H1 (cell line): ENCODE measurements at regions not wholly inside any gene's neighbourhood (a gene's known extent, or its start where the extent isn't known, plus 50 kb on each side); places are given as distances from the start of the nearest gene placed in this dataset.

Source experiments
- BRCA1 ChIP-seq: IDR thresholded peaks from 2 replicates; pipeline ENCODE4 v1.6.1; 2012; ENCODE audit warnings: low read depth, low read length, improper control_type of control experiment
- CHD1 ChIP-seq: IDR thresholded peaks from 2 replicates; pipeline ENCODE4 v1.6.1; 2012; ENCODE audit warnings: low read depth, low read length, improper control_type of control experiment
- EGR1 ChIP-seq: IDR thresholded peaks from 2 replicates; pipeline ENCODE4 v1.6.1; 2011; ENCODE audit warnings: low read depth, low read length, borderline replicate concordance
- EP300 ChIP-seq, 2 experiments: IDR thresholded peaks; 1 replicate in 1 of 2; 2 replicates in 1 of 2; pipeline ENCODE4 v1.6.1; 2011 to 2012; ENCODE audit warnings: low read depth in 2 of 2, low read length in 2 of 2, mild to moderate bottlenecking in 2 of 2, borderline replicate concordance in 1 of 2, inconsistent platforms in 1 of 2, moderate library complexity in 1 of 2
- EZH2 ChIP-seq: fragments of 200-600 bp; sonication (generic); IDR thresholded peaks from 2 replicates; pipeline ENCODE4 v1.7.1; 2012; ENCODE audit warnings: low read depth, mild to moderate bottlenecking, moderate library complexity, low read length, inconsistent platforms; ENCODE audit not compliant: severe bottlenecking
- SP2 ChIP-seq: IDR thresholded peaks from 2 replicates; pipeline ENCODE4 v1.6.1; 2012; ENCODE audit warnings: mild to moderate bottlenecking, low read length, inconsistent platforms
- TF ChIP-seq, protein P1 (sequence below): fragments of 300-600 bp; sonication (generic); IDR thresholded peaks from 2 replicates; pipeline ENCODE4 v1.7.1; 2012; ENCODE audit warnings: low read length, moderate library complexity, mild to moderate bottlenecking, inconsistent platforms; ENCODE audit not compliant: insufficient replicate concordance

DNA sequence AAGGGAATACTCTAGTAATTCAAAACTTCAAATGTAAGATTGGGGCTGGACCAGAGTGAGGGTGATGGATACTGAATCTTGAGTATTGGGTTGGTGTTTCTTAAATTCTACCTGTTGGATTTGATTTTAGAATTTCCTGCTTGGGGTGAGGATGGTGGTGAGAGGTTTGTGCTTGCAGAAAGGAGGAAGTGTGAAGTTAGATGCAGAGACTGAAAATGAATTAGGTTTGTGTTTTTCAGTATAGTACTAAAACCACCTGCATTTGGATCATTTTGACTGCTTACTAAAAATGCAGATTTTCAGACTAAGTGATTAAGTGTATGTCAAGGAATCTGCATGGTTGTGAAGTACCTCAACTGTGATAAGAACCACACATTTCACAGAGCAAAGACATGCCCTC lies 131.5 kb upstream of the CENPE start (continued):
- TF ChIP-seq, protein P1, sequence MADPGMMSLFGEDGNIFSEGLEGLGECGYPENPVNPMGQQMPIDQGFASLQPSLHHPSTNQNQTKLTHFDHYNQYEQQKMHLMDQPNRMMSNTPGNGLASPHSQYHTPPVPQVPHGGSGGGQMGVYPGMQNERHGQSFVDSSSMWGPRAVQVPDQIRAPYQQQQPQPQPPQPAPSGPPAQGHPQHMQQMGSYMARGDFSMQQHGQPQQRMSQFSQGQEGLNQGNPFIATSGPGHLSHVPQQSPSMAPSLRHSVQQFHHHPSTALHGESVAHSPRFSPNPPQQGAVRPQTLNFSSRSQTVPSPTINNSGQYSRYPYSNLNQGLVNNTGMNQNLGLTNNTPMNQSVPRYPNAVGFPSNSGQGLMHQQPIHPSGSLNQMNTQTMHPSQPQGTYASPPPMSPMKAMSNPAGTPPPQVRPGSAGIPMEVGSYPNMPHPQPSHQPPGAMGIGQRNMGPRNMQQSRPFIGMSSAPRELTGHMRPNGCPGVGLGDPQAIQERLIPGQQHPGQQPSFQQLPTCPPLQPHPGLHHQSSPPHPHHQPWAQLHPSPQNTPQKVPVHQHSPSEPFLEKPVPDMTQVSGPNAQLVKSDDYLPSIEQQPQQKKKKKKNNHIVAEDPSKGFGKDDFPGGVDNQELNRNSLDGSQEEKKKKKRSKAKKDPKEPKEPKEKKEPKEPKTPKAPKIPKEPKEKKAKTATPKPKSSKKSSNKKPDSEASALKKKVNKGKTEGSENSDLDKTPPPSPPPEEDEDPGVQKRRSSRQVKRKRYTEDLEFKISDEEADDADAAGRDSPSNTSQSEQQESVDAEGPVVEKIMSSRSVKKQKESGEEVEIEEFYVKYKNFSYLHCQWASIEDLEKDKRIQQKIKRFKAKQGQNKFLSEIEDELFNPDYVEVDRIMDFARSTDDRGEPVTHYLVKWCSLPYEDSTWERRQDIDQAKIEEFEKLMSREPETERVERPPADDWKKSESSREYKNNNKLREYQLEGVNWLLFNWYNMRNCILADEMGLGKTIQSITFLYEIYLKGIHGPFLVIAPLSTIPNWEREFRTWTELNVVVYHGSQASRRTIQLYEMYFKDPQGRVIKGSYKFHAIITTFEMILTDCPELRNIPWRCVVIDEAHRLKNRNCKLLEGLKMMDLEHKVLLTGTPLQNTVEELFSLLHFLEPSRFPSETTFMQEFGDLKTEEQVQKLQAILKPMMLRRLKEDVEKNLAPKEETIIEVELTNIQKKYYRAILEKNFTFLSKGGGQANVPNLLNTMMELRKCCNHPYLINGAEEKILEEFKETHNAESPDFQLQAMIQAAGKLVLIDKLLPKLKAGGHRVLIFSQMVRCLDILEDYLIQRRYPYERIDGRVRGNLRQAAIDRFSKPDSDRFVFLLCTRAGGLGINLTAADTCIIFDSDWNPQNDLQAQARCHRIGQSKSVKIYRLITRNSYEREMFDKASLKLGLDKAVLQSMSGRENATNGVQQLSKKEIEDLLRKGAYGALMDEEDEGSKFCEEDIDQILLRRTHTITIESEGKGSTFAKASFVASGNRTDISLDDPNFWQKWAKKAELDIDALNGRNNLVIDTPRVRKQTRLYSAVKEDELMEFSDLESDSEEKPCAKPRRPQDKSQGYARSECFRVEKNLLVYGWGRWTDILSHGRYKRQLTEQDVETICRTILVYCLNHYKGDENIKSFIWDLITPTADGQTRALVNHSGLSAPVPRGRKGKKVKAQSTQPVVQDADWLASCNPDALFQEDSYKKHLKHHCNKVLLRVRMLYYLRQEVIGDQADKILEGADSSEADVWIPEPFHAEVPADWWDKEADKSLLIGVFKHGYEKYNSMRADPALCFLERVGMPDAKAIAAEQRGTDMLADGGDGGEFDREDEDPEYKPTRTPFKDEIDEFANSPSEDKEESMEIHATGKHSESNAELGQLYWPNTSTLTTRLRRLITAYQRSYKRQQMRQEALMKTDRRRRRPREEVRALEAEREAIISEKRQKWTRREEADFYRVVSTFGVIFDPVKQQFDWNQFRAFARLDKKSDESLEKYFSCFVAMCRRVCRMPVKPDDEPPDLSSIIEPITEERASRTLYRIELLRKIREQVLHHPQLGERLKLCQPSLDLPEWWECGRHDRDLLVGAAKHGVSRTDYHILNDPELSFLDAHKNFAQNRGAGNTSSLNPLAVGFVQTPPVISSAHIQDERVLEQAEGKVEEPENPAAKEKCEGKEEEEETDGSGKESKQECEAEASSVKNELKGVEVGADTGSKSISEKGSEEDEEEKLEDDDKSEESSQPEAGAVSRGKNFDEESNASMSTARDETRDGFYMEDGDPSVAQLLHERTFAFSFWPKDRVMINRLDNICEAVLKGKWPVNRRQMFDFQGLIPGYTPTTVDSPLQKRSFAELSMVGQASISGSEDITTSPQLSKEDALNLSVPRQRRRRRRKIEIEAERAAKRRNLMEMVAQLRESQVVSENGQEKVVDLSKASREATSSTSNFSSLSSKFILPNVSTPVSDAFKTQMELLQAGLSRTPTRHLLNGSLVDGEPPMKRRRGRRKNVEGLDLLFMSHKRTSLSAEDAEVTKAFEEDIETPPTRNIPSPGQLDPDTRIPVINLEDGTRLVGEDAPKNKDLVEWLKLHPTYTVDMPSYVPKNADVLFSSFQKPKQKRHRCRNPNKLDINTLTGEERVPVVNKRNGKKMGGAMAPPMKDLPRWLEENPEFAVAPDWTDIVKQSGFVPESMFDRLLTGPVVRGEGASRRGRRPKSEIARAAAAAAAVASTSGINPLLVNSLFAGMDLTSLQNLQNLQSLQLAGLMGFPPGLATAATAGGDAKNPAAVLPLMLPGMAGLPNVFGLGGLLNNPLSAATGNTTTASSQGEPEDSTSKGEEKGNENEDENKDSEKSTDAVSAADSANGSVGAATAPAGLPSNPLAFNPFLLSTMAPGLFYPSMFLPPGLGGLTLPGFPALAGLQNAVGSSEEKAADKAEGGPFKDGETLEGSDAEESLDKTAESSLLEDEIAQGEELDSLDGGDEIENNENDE: no peak
- TF ChIP-seq EZH2 (no peak), CHD1 (no peak), EGR1 (no peak), BRCA1 (no peak), EP300 (IDR thresholded peaks at IDR 0.05; ENCODE audit: borderline replicate concordance in 1 of 2, low read depth in 2 of 2, low read length in 2 of 2) (no peak), SP2 (no peak)
- TF ChIP-seq, all 59 proteins: peak for 0
